Endothelial cell of umbilical vein (primary cell): ENCODE measurements at regions not wholly inside any gene's neighbourhood (a gene's known extent, or its start where the extent isn't known, plus 50 kb on each side); places are given as distances from the start of the nearest gene placed in this dataset.

Source experiments
- BruUV-seq: library from RNA; stranded (reverse); fragments of 400-500 nt; replicated peaks from 2 replicates; lab custom pipeline; 2021; lab: Mats Ljungman, UMichigan
- CTCF ChIA-PET: fragments of 300-600, 350-600 bp; sonication (Branson Sonifier 250); formaldehyde crosslinking; loops from one replicate; lab custom pipeline; 2021; ENCODE audit warnings: antibody characterized with exemption, inconsistent platforms; lab: Charles Lee
- POLR2A ChIA-PET: fragments of 300-600, 350-600 bp; sonication (Branson Sonifier 250); formaldehyde crosslinking; loops from one replicate; lab custom pipeline; 2021; ENCODE audit warnings: antibody characterized with exemption, inconsistent platforms; lab: Charles Lee
- DNase-seq: peaks from one replicate; pipeline ENCODE4 v3.0.0-alpha.2; 2011; ENCODE audit warnings: low read depth, low spot score
- FAIRE-seq: peaks from 2 replicates; lab custom pipeline; 2011; peaks lifted over from hg19 to GRCh38; lab: Jason Lieb, UNC
- H2AFZ ChIP-seq: 2 replicates; pipeline ENCODE4 v1.6.0; 2012; ENCODE audit warnings: low read depth, low read length, control low read depth, inconsistent platforms
- H3K27ac ChIP-seq: 2 replicates; pipeline ENCODE4 v1.5.1; 2011; ENCODE audit warnings: low read depth, mild to moderate bottlenecking, control low read depth, low read length, moderate library complexity; ENCODE audit not compliant: insufficient read depth
- H3K27me3 ChIP-seq, 2 experiments: 2 replicates each; pipeline versions ENCODE4 v1.6.0 to v1.6.1; 2011; ENCODE audit warnings: low read length in 2 of 2, mixed read lengths in 1 of 2; ENCODE audit not compliant: control insufficient read depth in 2 of 2, insufficient read depth in 2 of 2
- H3K36me3 ChIP-seq, 2 experiments: 2 replicates in 1 of 2; 3 replicates in 1 of 2; pipeline ENCODE4 v1.5.1; 2011; ENCODE audit warnings: low read length in 2 of 2, mild to moderate bottlenecking in 1 of 2, moderate library complexity in 1 of 2; ENCODE audit not compliant: control insufficient read depth in 2 of 2, insufficient read depth in 2 of 2; ENCODE audit errors: extremely low read depth in 1 of 2
- H3K4me1 ChIP-seq: 3 replicates; pipeline ENCODE4 v1.5.1; 2011; ENCODE audit warnings: mild to moderate bottlenecking, low read length; ENCODE audit not compliant: control insufficient read depth, insufficient read depth; ENCODE audit errors: extremely low read depth
- H3K4me2 ChIP-seq: 2 replicates; pipeline ENCODE4 v1.6.1; 2011; ENCODE audit warnings: low read length, control low read depth, mixed read lengths; ENCODE audit not compliant: insufficient read depth
- H3K4me3 ChIP-seq, 3 experiments: fragments of 200-600 bp in 1 of 3; sonication (generic), shearing (Covaris generic) in 1 of 3; replicated peaks in 1 of 3; 2 replicates each; pipeline ENCODE4 v1.5.1; 2011 to 2016; ENCODE audit warnings: control low read depth in 3 of 3, low read length in 3 of 3, mild to moderate bottlenecking in 2 of 3, inconsistent platforms in 1 of 3, low read depth in 1 of 3, moderate library complexity in 1 of 3; ENCODE audit not compliant: insufficient read depth in 1 of 3
- H3K79me2 ChIP-seq: 2 replicates; pipeline ENCODE4 v1.6.0; 2012; ENCODE audit warnings: low read length, inconsistent platforms; ENCODE audit not compliant: control insufficient read depth, insufficient read depth
- H3K9ac ChIP-seq: replicated peaks from 2 replicates; pipeline ENCODE3; 2011; ENCODE audit warnings: low read length, control low read depth; ENCODE audit not compliant: insufficient read depth; ENCODE audit errors: extremely low read depth
- H3K9me1 ChIP-seq: replicated peaks from 3 replicates; pipeline ENCODE4 v1.6.0; 2011; ENCODE audit warnings: mild to moderate bottlenecking, low read length; ENCODE audit not compliant: control insufficient read depth, insufficient read depth; ENCODE audit errors: extremely low read depth
- H3K9me3 ChIP-seq: replicated peaks from 2 replicates; pipeline ENCODE4 v1.5.1; 2012; ENCODE audit warnings: low read length, inconsistent platforms; ENCODE audit not compliant: control insufficient read depth, insufficient read depth
- H4K20me1 ChIP-seq: replicated peaks from 2 replicates; pipeline ENCODE3; 2011; ENCODE audit warnings: mild to moderate bottlenecking, low read length; ENCODE audit not compliant: control insufficient read depth, insufficient read depth; ENCODE audit errors: extremely low read depth
- CTCF ChIP-seq, 2 donors: IDR thresholded peaks; 1 replicate in 1 of 2; 2 replicates in 1 of 2; pipeline ENCODE4 v1.5.1; 2011; ENCODE audit warnings: low read length in 2 of 2, mild to moderate bottlenecking in 2 of 2, moderate library complexity in 2 of 2, control low read depth in 1 of 2, inconsistent platforms in 1 of 2, low read depth in 1 of 2; ENCODE audit not compliant: insufficient read depth in 1 of 2; ENCODE audit errors: extremely low read depth in 1 of 2
- EZH2 ChIP-seq: IDR thresholded peaks from 2 replicates; pipeline ENCODE4 v1.6.1; 2012; ENCODE audit warnings: borderline replicate concordance, low read depth, mild to moderate bottlenecking, moderate library complexity, low read length, inconsistent platforms; ENCODE audit not compliant: severe bottlenecking
- FOS ChIP-seq: IDR thresholded peaks from 2 replicates; pipeline ENCODE4 v1.6.1; 2011; ENCODE audit warnings: mild to moderate bottlenecking, low read length, moderate library complexity, borderline replicate concordance; ENCODE audit not compliant: insufficient read depth
- GATA2 ChIP-seq: IDR thresholded peaks from 2 replicates; pipeline ENCODE4 v1.7.0; 2011; ENCODE audit warnings: low read depth, mild to moderate bottlenecking, moderate library complexity, mixed read lengths, low read length; ENCODE audit not compliant: insufficient read length, insufficient read depth
- MAX ChIP-seq: IDR thresholded peaks from 2 replicates; pipeline ENCODE4 v1.6.1; 2011; ENCODE audit not compliant: insufficient read depth, insufficient read length
- MYC ChIP-seq: IDR thresholded peaks from one replicate; pipeline ENCODE4 v1.6.1; 2011; ENCODE audit warnings: mild to moderate bottlenecking, low read depth, low read length
- POLR2A ChIP-seq: IDR thresholded peaks from 2 replicates; pipeline ENCODE4 v1.6.1; 2012; ENCODE audit warnings: low read depth, mild to moderate bottlenecking, control low read depth, low read length
- POLR2AphosphoS5 ChIP-seq: IDR thresholded peaks from 2 replicates; pipeline ENCODE4 v1.6.1; 2012; ENCODE audit warnings: low read depth, mild to moderate bottlenecking, control low read depth, low read length, moderate library complexity; ENCODE audit not compliant: insufficient read depth
- dilution Hi-C: fragments of 300-500 bp; cut with MboI; formaldehyde crosslinking; loops from one replicate; pipeline ENCODE4 v1.15.0; 2019; ENCODE audit warnings: low sequenced_read_pairs; ENCODE audit not compliant: extremely low pct_ligation_motif_present
- intact Hi-C: fragments of 100-400 bp; cut with micrococcal nuclease; formaldehyde crosslinking; loops from one replicate; pipeline ENCODE4 v1.10.0; 2022

GRCh38 chr10:78959924-78960285 lies 108.9 kb upstream of the ZMIZ1 start:
- H3K79me2 ChIP-seq, result no peaks in the 10 kb centered on the region
- ChIA-PET POLR2A (no interaction called here), CTCF (interaction anchor here (1.5 kb wide), 1 partner anchor 10 kb away, joined by 4 read pairs; no protein-coding TSS in a partner anchor)
- H3K9ac ChIP-seq, result no peak overlapping the region
- dilution Hi-C loops (no loop called here), intact Hi-C loops (loop anchor here (1.0 kb wide), 1 partner anchor 14 kb away; no protein-coding TSS in a partner anchor)
- H3K9me1 ChIP-seq, result no peaks in the 10 kb centered on the region
- H3K27ac ChIP-seq, result no peak overlapping the region
- no peak overlapping the region for H3K4me3 ChIP-seq
- no TSS peak for BruUV-seq
- H2AFZ ChIP-seq, result no peak overlapping the region
- TF ChIP-seq MAX (no peak), FOS (no peak), EZH2 (no peak), POLR2A (no peak), CTCF (IDR thresholded peaks at IDR 0.05; ENCODE audit: extremely low read depth in 1 of 2, insufficient read depth in 1 of 2, low read depth in 1 of 2, low read length in 2 of 2) (no peak), MYC (no peak), POLR2AphosphoS5 (no peak), GATA2 (no peak)
- FAIRE-seq (no peak), DNase-seq (no peak)
- H3K27me3 ChIP-seq, result no peaks in the 10 kb centered on the region
- H3K4me2 ChIP-seq, result no peak overlapping the region
- H3K9me3 ChIP-seq, result no peaks in the 10 kb centered on the region
- H3K4me1 ChIP-seq, result peaks cover 19% of the 10 kb centered on the region
- H4K20me1 ChIP-seq, result no peaks in the 10 kb centered on the region
- H3K36me3 ChIP-seq, result no peaks in the 10 kb centered on the region
